OCI-LY3 (cell line): ENCODE measurements at regions not wholly inside any gene's neighbourhood (a gene's known extent, or its start where the extent isn't known, plus 50 kb on each side); places are given as distances from the start of the nearest gene placed in this dataset.
A peak's percentile ranks its signal among the peaks of the same experiment; 100 is the strongest.
"Not testable (repeated sequence)": the region's sequence is repeated elsewhere in the genome, so short reads cannot be mapped to it uniquely, and the experiment has no call there.

Experiments used
- H2AFZ ChIP-seq: fragments of 200-600, 300-600 bp; shearing (Covaris generic); 2 replicates; pipeline ENCODE4 v1.6.0; 2014; ENCODE audit warnings: antibody characterized with exemption, low read depth, low read length
- H3K27ac ChIP-seq: fragments of 200-600, 300-600 bp; sonication (generic); 2 replicates; pipeline ENCODE4 v1.5.1; 2014; ENCODE audit warnings: mild to moderate bottlenecking, low read length, moderate library complexity, mixed read lengths
- H3K27me3 ChIP-seq: fragments of 200-600, 300-600 bp; sonication (generic); 2 replicates; pipeline ENCODE4 v1.6.1; 2014; ENCODE audit warnings: low read depth, low read length, mixed read lengths
- H3K36me3 ChIP-seq: fragments of 200-600, 300-600 bp; sonication (generic); replicated peaks from 2 replicates; pipeline ENCODE3; 2014; ENCODE audit warnings: low read depth, low read length, mixed read lengths
- H3K4me1 ChIP-seq: fragments of 300-600, 200-600 bp; sonication (generic); 2 replicates; pipeline ENCODE4 v1.6.1; 2014; ENCODE audit warnings: low read length, mixed read lengths
- H3K4me2 ChIP-seq: fragments of 200-600, 300-600 bp; sonication (generic); 2 replicates; pipeline ENCODE4 v1.6.1; 2014; ENCODE audit warnings: low read length, mixed read lengths
- H3K4me3 ChIP-seq: fragments of 300-600, 200-600 bp; sonication (generic); 2 replicates; pipeline ENCODE4 v1.5.1; 2014; ENCODE audit warnings: antibody characterized with exemption, mild to moderate bottlenecking, low read length, moderate library complexity
- H3K79me2 ChIP-seq: fragments of 300-600, 200-600 bp; shearing (Covaris generic); 2 replicates; pipeline ENCODE4 v1.6.1; 2014; ENCODE audit warnings: mild to moderate bottlenecking, low read length, mixed read lengths
- H3K9ac ChIP-seq: fragments of 300-600, 200-600 bp; shearing (Covaris generic); 2 replicates; pipeline ENCODE4 v1.6.0; 2014; ENCODE audit warnings: mild to moderate bottlenecking, low read length, moderate library complexity
- H3K9me3 ChIP-seq: fragments of 200-600, 300-600 bp; shearing (Covaris generic); 2 replicates; pipeline ENCODE4 v1.6.1; 2014; ENCODE audit warnings: low read length, mixed read lengths; ENCODE audit not compliant: insufficient read depth
- H4K20me1 ChIP-seq: fragments of 200-600, 300-600 bp; sonication (generic); 2 replicates; pipeline ENCODE4 v1.6.1; 2016; ENCODE audit warnings: low read length, mixed read lengths; ENCODE audit not compliant: insufficient read depth
- CTCF ChIP-seq: fragments of 200-600, 300-600 bp; sonication (generic); IDR thresholded peaks from 2 replicates; pipeline ENCODE4 v1.5.1; 2014; ENCODE audit warnings: antibody characterized with exemption, low read length, low read depth
- EZH2phosphoT487 ChIP-seq: fragments of 200-600 bp; shearing (Covaris generic); IDR thresholded peaks from 2 replicates; pipeline ENCODE4 v1.6.1; 2018; ENCODE audit warnings: antibody characterized with exemption, mixed run types, low read depth

GRCh38 chr3:160098926-160099626 lies 110.4 kb downstream of the IL12A start:
- Histone ChIP-seq H3K4me1 (peaks cover 19% of the 10 kb centered on the region), H3K27me3 (no peaks in the 10 kb centered on the region), H3K27ac (no peak overlapping the region), H3K4me2 (peak overlapping the region; percentile 35), H2AFZ (0 out of 2 replicates have a peak overlapping the region, but pooled peaks have one; percentile 25), H3K9ac (no peak overlapping the region), H4K20me1 (no peaks in the 10 kb centered on the region), H3K36me3 (no peaks in the 10 kb centered on the region), H3K79me2 (no peaks in the 10 kb centered on the region), H3K4me3 (no peak overlapping the region), H3K9me3 (no peaks in the 10 kb centered on the region)
- TF ChIP-seq CTCF, result no peak
- no peak for TF ChIP-seq EZH2phosphoT487

- Histone ChIP-seq H3K9ac (no peak overlapping the region), H3K79me2 (no peaks in the 10 kb centered on the region), H3K4me1 (peaks cover 22% of the 10 kb centered on the region), H3K4me2 (peak overlapping the region; percentile 35), H3K4me3 (no peak overlapping the region), H2AFZ (no peak overlapping the region), H3K27me3 (no peaks in the 10 kb centered on the region), H4K20me1 (no peaks in the 10 kb centered on the region), H3K9me3 (no peaks in the 10 kb centered on the region), H3K27ac (no peak overlapping the region), H3K36me3 (no peaks in the 10 kb centered on the region)
- TF ChIP-seq EZH2phosphoT487 (no peak), CTCF (no peak)
Measured at GRCh38 chr3:160099834-160100233, 111.2 kb downstream of the IL12A start.

GRCh38 chr3:160100610-160101009 lies 112.0 kb downstream of the IL12A start:
- TF ChIP-seq CTCF (no peak), EZH2phosphoT487 (no peak)
- no peaks in the 10 kb centered on the region for H3K36me3 ChIP-seq
- H3K9ac ChIP-seq, result no peak overlapping the region
- no peaks in the 10 kb centered on the region for H4K20me1 ChIP-seq
- no peak overlapping the region for H2AFZ ChIP-seq
- no peak overlapping the region for H3K27ac ChIP-seq
- H3K9me3 ChIP-seq, result no peaks in the 10 kb centered on the region
- peaks cover 28% of the 10 kb centered on the region for H3K4me1 ChIP-seq
- no peaks in the 10 kb centered on the region for H3K27me3 ChIP-seq
- no peaks in the 10 kb centered on the region for H3K79me2 ChIP-seq
- H3K4me2 ChIP-seq, result no peak overlapping the region
- H3K4me3 ChIP-seq, result no peak overlapping the region

- not testable (repeated sequence) for H3K27me3 ChIP-seq, H3K9ac ChIP-seq, H3K27ac ChIP-seq, H3K79me2 ChIP-seq, H3K4me2 ChIP-seq, H4K20me1 ChIP-seq, H3K4me3 ChIP-seq, H3K36me3 ChIP-seq, H3K9me3 ChIP-seq, H2AFZ ChIP-seq
- H3K4me1 ChIP-seq, result peaks cover 35% of the 10 kb centered on the region
Measured at GRCh38 chr3:160102001-160102400, 113.4 kb downstream of the IL12A start.
